ENCODE measurements at regions not wholly inside any gene's neighbourhood (a gene's known extent, or its start where the extent isn't known, plus 50 kb on each side); places are given as distances from the start of the nearest gene placed in this dataset.

- ChIA-PET CTCF (no interaction called here), POLR2A (no interaction called here)
- H3K27me3 ChIP-seq (ENCODE audit: control insufficient read depth, insufficient read depth, low read length), result no peaks in the 10 kb centered on the region
- intact Hi-C loops (cut with micrococcal nuclease; ENCODE audit: unreplicated experiment) (no loop called here), in situ Hi-C loops (cut with HindIII; ENCODE audit: low pct_unique_long_range_greater_than_20kb, low sequenced_read_pairs) (no loop called here)
- no peaks in the 10 kb centered on the region for H3K9me3 ChIP-seq (ENCODE audit: control insufficient read depth, insufficient read depth, low read depth, low read length)
- no peak overlapping the region for H3K27ac ChIP-seq (ENCODE audit: low read length)
- no peak for TF ChIP-seq TCF7L2 (IDR thresholded peaks at IDR 0.05; ENCODE audit: low read depth, low read length)
- no peak for TF ChIP-seq POLR2AphosphoS5 (IDR thresholded peaks at IDR 0.05; ENCODE audit: low read depth, low read length)
- no peak for TF ChIP-seq SIN3A (IDR thresholded peaks at IDR 0.05; ENCODE audit: borderline replicate concordance, insufficient read depth, low read depth, low read length)
- H3K4me1 ChIP-seq (ENCODE audit: control insufficient read depth, insufficient read depth, low read length), result no peaks in the 10 kb centered on the region
- no peak overlapping the region for H3K4me3 ChIP-seq (ENCODE audit: low read depth in 2 of 2, low read length in 2 of 2)
- no peaks in the 10 kb centered on the region for H3K36me3 ChIP-seq (ENCODE audit: control insufficient read depth, insufficient read depth, low read length)
- no TSS peak for BruUV-seq (replicated peaks)
- ATAC-seq, result no peak
- no peak for DNase-seq (ENCODE audit: low read depth, low spot score)
These were observed 479.7 kb downstream of the MAN2A1 start for GRCh38 chr5:110169461-110169860.

DNA sequence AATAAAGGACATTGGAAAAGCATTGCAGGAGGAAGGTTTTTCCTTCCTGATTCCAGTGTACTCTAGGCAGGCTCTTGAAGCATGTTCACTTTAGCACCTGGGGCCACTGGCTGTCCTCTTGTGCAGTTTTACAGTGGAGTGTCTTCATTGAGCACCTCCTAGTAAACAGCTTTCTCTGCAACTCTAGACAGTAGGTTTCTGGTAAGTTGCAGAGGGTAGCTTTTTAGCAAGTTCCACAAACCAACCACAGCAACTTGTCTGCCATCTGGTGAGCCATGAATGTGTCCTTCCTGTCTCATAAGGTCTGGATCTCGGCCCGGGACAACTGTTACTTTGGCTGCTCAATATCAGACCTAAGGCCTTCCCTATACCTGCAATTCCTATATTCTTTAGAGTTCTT, 488.0 kb downstream of the MAN2A1 start:
- TF ChIP-seq CTCF (IDR thresholded peaks at IDR 0.05), result no peak
- TF ChIP-seq SIN3A (IDR thresholded peaks at IDR 0.05; ENCODE audit: borderline replicate concordance, insufficient read depth, low read depth, low read length), result no peak
- ATAC-seq (no peak), DNase-seq (ENCODE audit: low read depth, low spot score) (no peak)
- intact Hi-C loops (cut with micrococcal nuclease; ENCODE audit: unreplicated experiment) (no loop called here), in situ Hi-C loops (cut with HindIII; ENCODE audit: low pct_unique_long_range_greater_than_20kb, low sequenced_read_pairs) (no loop called here)
- no peak overlapping the region for H3K27ac ChIP-seq (ENCODE audit: low read length)
- no peaks in the 10 kb centered on the region for H3K36me3 ChIP-seq (ENCODE audit: control insufficient read depth, insufficient read depth, low read length)
- no TSS peak for BruUV-seq (replicated peaks)
- H3K9me3 ChIP-seq (ENCODE audit: control insufficient read depth, insufficient read depth, low read depth, low read length), result no peaks in the 10 kb centered on the region
- H3K4me3 ChIP-seq (ENCODE audit: low read depth in 2 of 2, low read length in 2 of 2), result no peak overlapping the region
- H3K27me3 ChIP-seq (ENCODE audit: control insufficient read depth, insufficient read depth, low read length), result no peaks in the 10 kb centered on the region
- H3K4me1 ChIP-seq (ENCODE audit: control insufficient read depth, insufficient read depth, low read length), result no peaks in the 10 kb centered on the region
- CTCF ChIA-PET, result no interaction called here
- POLR2A ChIA-PET, result no interaction called here

DNA sequence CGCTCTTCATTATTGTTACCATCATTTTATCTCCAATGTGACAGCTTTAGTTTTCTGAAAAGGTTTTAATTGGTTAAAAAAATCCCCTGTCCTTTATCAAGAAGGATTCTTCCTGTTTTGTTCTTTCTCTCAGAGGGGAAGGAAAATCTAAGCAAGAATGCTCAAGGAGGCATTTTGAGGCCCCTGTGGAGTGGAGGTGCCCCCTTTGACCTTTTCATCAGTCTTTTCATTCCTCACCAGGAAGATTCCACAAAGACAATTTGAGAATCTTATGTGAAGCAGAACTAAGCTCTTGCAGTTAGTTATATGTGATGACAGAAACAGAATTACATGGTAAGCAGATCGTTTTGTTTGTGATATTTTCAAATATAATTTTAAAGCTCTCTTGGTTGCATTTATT, 489.6 kb downstream of the MAN2A1 start:
- H3K36me3 ChIP-seq (ENCODE audit: control insufficient read depth, insufficient read depth, low read length), result no peaks in the 10 kb centered on the region
- BruUV-seq (replicated peaks), result no TSS peak
- CTCF ChIA-PET, result interaction anchor here (0.6 kb wide), 1 partner anchor 24 kb away, joined by 3 read pairs; no protein-coding TSS in a partner anchor
- H3K4me1 ChIP-seq (ENCODE audit: control insufficient read depth, insufficient read depth, low read length), result no peaks in the 10 kb centered on the region
- intact Hi-C loops (cut with micrococcal nuclease; ENCODE audit: unreplicated experiment), result no loop called here
- in situ Hi-C loops (cut with HindIII; ENCODE audit: low pct_unique_long_range_greater_than_20kb, low sequenced_read_pairs), result no loop called here
- H3K9me3 ChIP-seq (ENCODE audit: control insufficient read depth, insufficient read depth, low read depth, low read length), result no peaks in the 10 kb centered on the region
- H3K4me3 ChIP-seq (ENCODE audit: low read depth in 2 of 2, low read length in 2 of 2), result no peak overlapping the region
- no peak overlapping the region for H3K27ac ChIP-seq (ENCODE audit: low read length)
- DNase-seq (ENCODE audit: low read depth, low spot score) (no peak), ATAC-seq (no peak)
- POLR2A ChIA-PET, result no interaction called here
- TF ChIP-seq CTCF (IDR thresholded peaks at IDR 0.05) (no peak), SIN3A (IDR thresholded peaks at IDR 0.05; ENCODE audit: borderline replicate concordance, insufficient read depth, low read depth, low read length) (no peak), TCF7L2 (IDR thresholded peaks at IDR 0.05; ENCODE audit: low read depth, low read length) (no peak), POLR2AphosphoS5 (IDR thresholded peaks at IDR 0.05; ENCODE audit: low read depth, low read length) (no peak)
- TF ChIP-seq, protein P1, sequence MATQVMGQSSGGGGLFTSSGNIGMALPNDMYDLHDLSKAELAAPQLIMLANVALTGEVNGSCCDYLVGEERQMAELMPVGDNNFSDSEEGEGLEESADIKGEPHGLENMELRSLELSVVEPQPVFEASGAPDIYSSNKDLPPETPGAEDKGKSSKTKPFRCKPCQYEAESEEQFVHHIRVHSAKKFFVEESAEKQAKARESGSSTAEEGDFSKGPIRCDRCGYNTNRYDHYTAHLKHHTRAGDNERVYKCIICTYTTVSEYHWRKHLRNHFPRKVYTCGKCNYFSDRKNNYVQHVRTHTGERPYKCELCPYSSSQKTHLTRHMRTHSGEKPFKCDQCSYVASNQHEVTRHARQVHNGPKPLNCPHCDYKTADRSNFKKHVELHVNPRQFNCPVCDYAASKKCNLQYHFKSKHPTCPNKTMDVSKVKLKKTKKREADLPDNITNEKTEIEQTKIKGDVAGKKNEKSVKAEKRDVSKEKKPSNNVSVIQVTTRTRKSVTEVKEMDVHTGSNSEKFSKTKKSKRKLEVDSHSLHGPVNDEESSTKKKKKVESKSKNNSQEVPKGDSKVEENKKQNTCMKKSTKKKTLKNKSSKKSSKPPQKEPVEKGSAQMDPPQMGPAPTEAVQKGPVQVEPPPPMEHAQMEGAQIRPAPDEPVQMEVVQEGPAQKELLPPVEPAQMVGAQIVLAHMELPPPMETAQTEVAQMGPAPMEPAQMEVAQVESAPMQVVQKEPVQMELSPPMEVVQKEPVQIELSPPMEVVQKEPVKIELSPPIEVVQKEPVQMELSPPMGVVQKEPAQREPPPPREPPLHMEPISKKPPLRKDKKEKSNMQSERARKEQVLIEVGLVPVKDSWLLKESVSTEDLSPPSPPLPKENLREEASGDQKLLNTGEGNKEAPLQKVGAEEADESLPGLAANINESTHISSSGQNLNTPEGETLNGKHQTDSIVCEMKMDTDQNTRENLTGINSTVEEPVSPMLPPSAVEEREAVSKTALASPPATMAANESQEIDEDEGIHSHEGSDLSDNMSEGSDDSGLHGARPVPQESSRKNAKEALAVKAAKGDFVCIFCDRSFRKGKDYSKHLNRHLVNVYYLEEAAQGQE (IDR thresholded peaks at IDR 0.05; ENCODE audit: insufficient read depth in 1 of 2, low read depth in 2 of 2, low read length in 1 of 2), result no peak
- H3K27me3 ChIP-seq (ENCODE audit: control insufficient read depth, insufficient read depth, low read length), result no peaks in the 10 kb centered on the region

Data from Panc1 (cell line).